Stimulated activated CD4-positive, alpha-beta T cell treated with anti-CD3 and anti-CD28 coated beads, TNF-alpha, amount 100 ng/mL, for 1 hour (primary cell): ENCODE measurements at regions not wholly inside any gene's neighbourhood (a gene's known extent, or its start where the extent isn't known, plus 50 kb on each side); places are given as distances from the start of the nearest gene placed in this dataset.
A peak's percentile ranks its signal among the peaks of the same experiment; 100 is the strongest.

Experiments used
- DNase-seq, 3 donors: peaks; one replicate each; pipeline ENCODE4 v3.0.0-alpha.2; 2020; ENCODE audit warnings: low read depth in 3 of 3, low spot score in 1 of 3

DNA sequence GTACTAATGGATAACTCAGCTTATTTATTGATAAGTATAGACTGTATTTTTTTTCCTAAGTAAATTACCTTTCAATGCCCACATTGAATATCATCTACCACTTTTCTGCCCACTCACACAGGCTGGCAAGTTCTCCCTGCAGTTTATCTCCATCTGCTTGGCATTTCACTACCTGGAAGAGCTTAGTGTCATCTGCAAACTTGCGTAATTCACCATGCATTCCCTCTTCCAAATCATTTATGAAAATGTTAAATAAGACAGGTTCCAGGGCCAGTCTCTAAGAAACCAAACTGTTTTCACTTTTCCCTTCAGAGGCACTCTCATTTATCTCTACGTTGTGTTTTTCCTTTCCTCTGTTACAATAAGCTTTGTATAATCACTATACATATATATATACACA is 1076.6 kb downstream of the IGSF11 start:
- no peak for DNase-seq

GRCh38 chr3:117962750-117963149 is 1071.9 kb downstream of the IGSF11 start:
- DNase-seq, result no peak

- no peak for DNase-seq
Measured at GRCh38 chr3:117963858-117964257, 1070.8 kb downstream of the IGSF11 start.

DNA sequence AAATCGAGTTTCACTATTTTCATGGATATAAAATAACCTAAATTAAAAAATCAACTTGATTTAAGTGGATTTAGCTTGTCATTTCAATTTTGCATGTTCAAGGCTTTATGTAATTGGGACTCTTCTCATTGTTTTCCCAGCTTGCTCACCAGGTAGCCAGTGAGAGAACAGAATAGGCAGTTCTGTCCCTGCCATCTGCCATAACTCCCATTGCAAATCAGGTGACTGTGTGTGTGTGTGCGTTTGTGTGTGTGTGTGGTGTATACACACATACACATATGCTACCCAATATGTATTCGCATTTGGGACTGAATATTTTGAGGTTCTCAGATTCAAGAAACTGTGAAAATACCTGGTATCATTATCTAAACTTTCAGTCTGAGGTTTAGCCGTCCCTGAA is 1069.8 kb downstream of the IGSF11 start:
- no peak for DNase-seq

DNA sequence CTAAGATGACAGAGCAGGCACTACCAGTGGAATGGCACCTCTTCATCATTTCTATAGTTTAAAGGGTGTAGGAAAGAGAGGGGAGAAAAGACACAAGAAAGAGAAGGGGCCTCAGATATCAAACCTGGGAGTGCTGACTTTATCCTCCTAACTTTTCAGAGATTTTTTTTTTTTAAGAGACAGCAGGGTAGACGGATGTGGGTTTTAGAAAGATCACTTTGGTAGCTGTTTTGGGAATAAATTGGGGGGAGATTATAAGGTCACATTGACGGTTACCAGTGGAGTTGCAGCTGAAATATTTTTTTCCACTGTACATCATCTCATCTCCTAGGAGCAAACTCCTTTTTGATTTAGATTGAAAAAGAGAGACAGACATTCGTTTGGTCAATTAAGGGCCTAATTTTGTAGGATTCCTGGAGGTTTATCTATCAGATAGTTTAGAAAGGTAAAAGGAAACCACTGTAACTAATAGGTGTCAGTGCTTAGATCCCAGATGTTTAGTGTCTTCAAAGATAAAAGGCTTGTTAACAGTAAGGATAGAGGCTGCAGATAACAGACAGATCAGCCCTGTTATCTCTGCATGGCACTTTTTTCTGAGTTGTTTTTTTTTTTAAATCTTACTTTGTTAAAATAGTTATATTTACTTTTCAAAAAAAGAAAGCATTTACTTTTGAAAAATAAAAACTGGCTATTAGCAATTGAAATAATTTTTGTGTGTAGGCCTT is 1057.0 kb downstream of the IGSF11 start:
- DNase-seq, result no peak

- DNase-seq, result no peak
Measured at GRCh38 chr3:117979466-117979865, 1055.2 kb downstream of the IGSF11 start.

- DNase-seq, result no peak
Measured at GRCh38 chr3:117987256-117987655, 1047.4 kb downstream of the IGSF11 start.

DNA sequence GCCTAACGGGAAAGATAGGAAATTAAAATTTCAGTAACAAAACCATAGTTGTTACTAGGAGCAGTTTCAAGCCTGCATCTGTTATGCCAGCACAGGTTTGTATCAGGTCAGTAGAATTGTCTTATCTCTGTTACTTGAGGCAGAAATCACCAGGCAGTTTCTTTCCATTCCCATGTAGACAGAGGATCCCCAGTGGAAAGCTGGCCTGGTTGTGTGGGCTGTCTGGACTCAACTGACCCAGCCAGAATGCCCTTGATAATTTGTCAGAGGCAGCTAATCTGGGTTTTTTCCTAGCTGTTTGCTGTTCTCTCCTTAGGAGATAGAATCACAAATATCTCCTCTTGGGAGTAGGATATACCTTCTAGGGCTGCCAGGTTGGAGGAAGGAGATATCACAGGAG is 1044.7 kb downstream of the IGSF11 start:
- DNase-seq, result no peak

DNA sequence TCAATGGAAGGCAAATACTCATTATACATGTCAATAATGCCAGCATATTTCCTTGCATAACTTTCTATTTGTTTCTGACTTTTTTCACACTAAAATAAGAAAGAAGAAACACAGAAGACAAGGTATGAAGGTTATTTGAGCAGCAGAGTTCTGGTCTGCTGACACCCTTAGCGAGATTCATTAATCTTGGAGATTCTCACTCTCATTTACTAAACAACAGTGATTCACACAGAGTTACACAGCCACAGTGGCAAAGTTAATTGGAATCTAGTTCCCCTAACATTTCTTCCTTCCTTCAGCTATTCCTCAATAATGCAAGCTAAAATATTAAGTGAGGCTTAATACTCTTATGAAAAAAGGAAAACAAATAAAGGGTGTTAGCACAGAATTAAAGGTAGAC is 1044.0 kb downstream of the IGSF11 start:
- DNase-seq, result no peak

GRCh38 chr3:117995842-117996437 is 1038.7 kb downstream of the IGSF11 start:
- DNase-seq, result no peak

DNA sequence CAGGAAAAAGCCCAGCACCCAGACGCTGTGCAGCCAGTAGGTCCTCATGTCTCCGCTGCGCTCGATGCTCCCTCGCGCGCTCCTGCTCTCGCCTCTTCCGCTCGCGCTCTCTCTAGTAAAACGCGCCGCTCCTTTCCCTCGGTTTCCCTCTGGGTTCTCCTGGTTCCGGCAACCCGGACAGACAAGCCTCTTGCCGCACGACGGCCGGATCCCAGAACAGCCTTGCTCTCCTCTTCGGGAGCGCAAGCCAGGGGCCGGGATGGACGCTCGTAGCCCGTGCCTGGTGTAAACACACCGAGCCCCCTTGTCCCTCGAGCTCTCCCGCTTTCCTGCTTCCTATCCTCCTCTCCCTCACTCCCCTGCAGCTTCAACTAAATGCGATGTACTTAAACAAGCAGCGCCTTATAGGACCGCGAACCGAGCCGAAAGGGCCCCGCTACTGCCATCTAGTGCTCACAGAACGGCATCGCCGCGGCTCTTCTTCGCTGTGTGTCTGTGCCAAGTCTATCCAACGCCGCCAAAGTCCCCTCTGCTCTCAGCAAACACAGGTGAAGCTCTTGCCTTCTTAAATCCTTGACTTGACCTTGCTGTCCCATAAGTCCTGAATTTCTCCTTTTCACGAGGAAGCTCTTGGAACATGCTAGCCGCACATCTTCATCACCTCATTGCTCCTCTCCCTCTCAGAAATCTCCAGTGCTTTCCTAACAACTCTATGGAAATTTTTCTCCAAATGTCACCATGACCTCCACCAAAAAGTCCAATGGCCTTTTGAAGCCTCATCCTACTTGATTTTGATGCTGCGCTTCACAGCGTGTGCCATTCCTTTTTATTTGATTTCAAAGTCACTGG is 1037.2 kb downstream of the IGSF11 start:
- peak in 1 of 3 donors; percentile 14 for DNase-seq

- no peak for DNase-seq
Measured at GRCh38 chr3:117998071-117998470, 1036.6 kb downstream of the IGSF11 start.

DNA sequence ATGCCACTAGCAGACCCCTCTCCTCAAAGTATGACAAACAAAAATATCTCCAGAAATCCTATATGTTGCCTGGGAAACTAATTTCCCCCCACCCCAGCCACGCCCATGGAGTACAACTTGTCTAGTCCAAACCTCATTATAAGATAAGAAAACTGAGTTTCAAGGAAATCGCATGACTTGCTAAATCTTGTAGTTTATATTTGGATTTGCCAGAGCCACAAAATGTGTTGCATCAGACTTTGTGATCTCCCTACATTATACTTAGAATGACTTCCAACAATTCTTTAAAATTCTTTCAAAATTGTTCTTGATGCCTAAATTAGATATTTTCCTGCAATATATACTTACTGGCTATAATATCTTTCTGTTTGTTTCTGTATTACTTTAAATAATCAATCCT is 1034.4 kb downstream of the IGSF11 start:
- no peak for DNase-seq

GRCh38 chr3:118001380-118001779 is 1033.3 kb downstream of the IGSF11 start:
- no peak for DNase-seq

DNA sequence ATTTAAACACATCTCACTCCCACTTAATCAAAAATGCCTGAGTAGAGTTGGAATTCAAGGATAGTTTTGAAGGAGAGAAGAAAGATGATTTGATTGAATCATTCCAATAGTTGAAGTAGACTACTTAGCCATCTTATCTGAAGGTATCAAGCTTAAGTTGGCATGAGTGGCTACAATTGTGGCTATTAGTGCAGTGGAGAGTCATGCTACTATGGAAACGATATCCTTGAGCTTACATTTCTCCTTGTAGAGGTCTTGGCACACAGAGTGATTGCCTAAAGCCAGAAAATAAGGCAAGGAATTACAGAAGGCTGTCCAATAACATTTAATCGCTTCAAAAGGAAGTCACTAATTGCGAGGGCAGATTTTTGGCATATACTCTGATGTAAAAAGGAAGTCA is 1022.7 kb downstream of the IGSF11 start:
- no peak for DNase-seq

GRCh38 chr3:118029049-118029448 is 1005.6 kb downstream of the IGSF11 start:
- DNase-seq, result no peak

DNA sequence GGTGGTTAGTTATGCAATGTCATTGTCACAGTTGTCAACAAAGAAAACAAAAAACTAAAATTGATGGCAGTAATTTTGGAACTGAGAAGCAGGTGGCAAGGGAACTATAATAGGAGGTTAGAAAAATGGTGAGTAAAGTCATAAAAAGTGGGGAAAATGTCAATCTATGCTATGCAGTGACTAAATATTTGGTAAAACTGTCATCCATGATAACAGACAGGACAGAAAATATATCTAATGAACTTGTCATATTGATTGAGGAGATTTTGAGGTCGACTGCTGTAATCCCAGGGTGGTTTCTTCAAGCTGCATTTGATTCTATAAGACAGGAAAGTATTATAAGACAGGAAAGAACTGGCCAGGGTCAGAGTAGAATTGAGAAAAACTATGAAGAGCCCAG is 998.4 kb downstream of the IGSF11 start:
- no peak for DNase-seq

GRCh38 chr3:118055381-118055780 is 979.3 kb downstream of the IGSF11 start:
- no peak for DNase-seq

DNA sequence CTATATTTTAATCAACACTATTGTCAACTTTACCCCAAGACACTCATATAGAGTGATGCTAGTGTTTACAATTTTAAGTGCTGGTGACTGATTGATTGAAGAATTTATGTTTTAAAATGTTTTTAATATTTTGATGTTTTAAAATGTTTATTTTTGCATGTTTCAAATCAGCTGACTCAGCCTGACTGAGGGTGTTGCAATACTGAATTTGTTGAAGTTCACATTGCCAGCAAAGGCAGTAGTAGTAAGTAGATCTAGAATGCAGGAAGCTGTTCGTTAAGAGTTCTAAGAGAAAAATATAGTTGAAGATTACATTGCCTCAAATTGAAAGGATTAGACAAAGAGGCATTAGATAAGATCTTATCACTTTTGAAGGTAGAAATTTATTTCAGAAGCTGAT is 977.6 kb downstream of the IGSF11 start:
- DNase-seq, result no peak

GRCh38 chr3:118059096-118059495 is 975.5 kb downstream of the IGSF11 start:
- no peak for DNase-seq

DNA sequence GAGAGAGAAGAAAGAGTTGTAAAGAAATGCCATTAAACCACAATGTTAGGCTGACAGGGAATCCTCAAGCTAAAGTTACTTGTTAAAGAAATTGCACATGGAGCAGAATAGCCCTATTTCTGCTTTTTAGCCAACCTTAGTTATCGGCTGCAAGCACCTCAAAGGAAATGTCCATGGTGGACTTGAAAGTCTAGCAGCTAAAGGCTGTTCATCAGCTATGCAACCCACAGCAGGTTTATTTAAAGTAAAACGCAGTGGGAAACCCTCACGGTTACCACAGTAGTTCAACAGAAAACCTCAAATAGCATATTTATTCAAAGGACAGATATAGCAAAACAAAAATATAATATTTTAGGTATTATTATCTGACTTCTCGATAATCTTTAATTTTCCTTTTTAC is 967.2 kb downstream of the IGSF11 start:
- DNase-seq, result no peak

- no peak for DNase-seq
Measured at GRCh38 chr3:118075873-118076272, 958.8 kb downstream of the IGSF11 start.
